Neural cell (in vitro differentiated cells): ENCODE measurements at regions not wholly inside any gene's neighbourhood (a gene's known extent, or its start where the extent isn't known, plus 50 kb on each side); places are given as distances from the start of the nearest gene placed in this dataset.

Experiments used
- EP300 ChIP-seq: fragments of 450-650 bp; conservative IDR thresholded peaks from 2 replicates; pipeline ENCODE4 v1.6.1; 2014; ENCODE audit warnings: antibody characterized with exemption, mild to moderate bottlenecking, moderate library complexity; ENCODE audit not compliant: poor library complexity, severe bottlenecking
- EZH2 ChIP-seq: fragments of 200-600, 300-800 bp; shearing (Covaris generic), sonication (generic); IDR thresholded peaks from 2 replicates; pipeline ENCODE4 v1.6.1; 2014; ENCODE audit warnings: antibody characterized with exemption, low read length, borderline replicate concordance, mild to moderate bottlenecking; ENCODE audit not compliant: insufficient read depth, poor library complexity, severe bottlenecking
- MXI1 ChIP-seq: fragments of 450-650 bp; conservative IDR thresholded peaks from 2 replicates; pipeline ENCODE4 v1.6.1; 2014; ENCODE audit warnings: antibody characterized with exemption, mild to moderate bottlenecking; ENCODE audit not compliant: poor library complexity, severe bottlenecking
- POLR2AphosphoS5 ChIP-seq: IDR thresholded peaks from 2 replicates; pipeline ENCODE4 v1.6.1; 2012
- SMC3 ChIP-seq: fragments of 450-650 bp; conservative IDR thresholded peaks from 2 replicates; pipeline ENCODE4 v1.6.1; 2014; ENCODE audit warnings: antibody characterized with exemption, mild to moderate bottlenecking, moderate library complexity; ENCODE audit not compliant: poor library complexity
- TAF1 ChIP-seq: IDR thresholded peaks from 2 replicates; pipeline ENCODE4 v1.6.1; 2012; ENCODE audit warnings: low read depth
- TF ChIP-seq, protein P1 (sequence below): fragments of 450-650 bp; IDR thresholded peaks from 2 replicates; pipeline ENCODE4 v1.5.1; 2014; ENCODE audit warnings: antibody characterized with exemption, mild to moderate bottlenecking, moderate library complexity; ENCODE audit not compliant: poor library complexity, severe bottlenecking

DNA sequence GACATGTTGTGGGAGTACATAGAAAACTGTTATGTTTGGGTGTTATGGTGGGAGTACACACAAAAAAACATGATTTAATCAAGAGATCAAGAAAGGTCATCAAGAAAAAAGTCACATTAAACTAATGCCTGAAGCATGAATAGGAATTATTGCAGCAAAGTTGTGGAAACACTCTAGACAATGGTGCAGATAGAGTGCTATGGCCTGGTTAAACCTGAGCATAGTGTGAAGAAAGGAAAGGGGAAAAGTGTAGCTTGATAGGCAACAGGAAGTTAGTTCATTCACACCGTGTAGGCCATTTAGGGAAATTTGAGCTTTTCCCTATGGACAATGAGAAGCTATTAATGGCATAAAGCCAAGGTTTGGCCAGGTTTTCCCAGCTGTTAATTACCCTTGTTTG lies 162.1 kb upstream of the EMCN start:
- TF ChIP-seq, protein P1, sequence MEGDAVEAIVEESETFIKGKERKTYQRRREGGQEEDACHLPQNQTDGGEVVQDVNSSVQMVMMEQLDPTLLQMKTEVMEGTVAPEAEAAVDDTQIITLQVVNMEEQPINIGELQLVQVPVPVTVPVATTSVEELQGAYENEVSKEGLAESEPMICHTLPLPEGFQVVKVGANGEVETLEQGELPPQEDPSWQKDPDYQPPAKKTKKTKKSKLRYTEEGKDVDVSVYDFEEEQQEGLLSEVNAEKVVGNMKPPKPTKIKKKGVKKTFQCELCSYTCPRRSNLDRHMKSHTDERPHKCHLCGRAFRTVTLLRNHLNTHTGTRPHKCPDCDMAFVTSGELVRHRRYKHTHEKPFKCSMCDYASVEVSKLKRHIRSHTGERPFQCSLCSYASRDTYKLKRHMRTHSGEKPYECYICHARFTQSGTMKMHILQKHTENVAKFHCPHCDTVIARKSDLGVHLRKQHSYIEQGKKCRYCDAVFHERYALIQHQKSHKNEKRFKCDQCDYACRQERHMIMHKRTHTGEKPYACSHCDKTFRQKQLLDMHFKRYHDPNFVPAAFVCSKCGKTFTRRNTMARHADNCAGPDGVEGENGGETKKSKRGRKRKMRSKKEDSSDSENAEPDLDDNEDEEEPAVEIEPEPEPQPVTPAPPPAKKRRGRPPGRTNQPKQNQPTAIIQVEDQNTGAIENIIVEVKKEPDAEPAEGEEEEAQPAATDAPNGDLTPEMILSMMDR, result no peak
- TF ChIP-seq EZH2 (no peak), POLR2AphosphoS5 (no peak), MXI1 (no peak), EP300 (no peak), TAF1 (no peak), SMC3 (no peak)
